ENCODE measurements at regions not wholly inside any gene's neighbourhood (a gene's known extent, or its start where the extent isn't known, plus 50 kb on each side); places are given as distances from the start of the nearest gene placed in this dataset.
"Not testable (repeated sequence)": the region's sequence is repeated elsewhere in the genome, so short reads cannot be mapped to it uniquely, and the experiment has no call there.

GRCh38 chr3:40864146-40864782, 335.0 kb upstream of the CTNNB1 start:
- no peak for DNase-seq

GRCh38 chr3:40864915-40865314, 334.4 kb upstream of the CTNNB1 start:
- DNase-seq: no peak

GRCh38 chr3:40867797-40868196, 331.5 kb upstream of the CTNNB1 start:
- DNase-seq: no peak

GRCh38 chr3:40869013-40869412, 330.3 kb upstream of the CTNNB1 start:
- no peak for DNase-seq

- no peak for DNase-seq
Measured at GRCh38 chr3:40869939-40870338, 329.4 kb upstream of the CTNNB1 start.

- no peak for DNase-seq
Measured at GRCh38 chr3:40871394-40871793, 327.9 kb upstream of the CTNNB1 start.

- no peak for DNase-seq
Measured at GRCh38 chr3:40872258-40872920, 326.9 kb upstream of the CTNNB1 start.

GRCh38 chr3:40873476-40873875, 325.8 kb upstream of the CTNNB1 start:
- DNase-seq: no peak

GRCh38 chr3:40873934-40874699, 325.2 kb upstream of the CTNNB1 start:
- no peak for DNase-seq

- no peak for DNase-seq
Measured at GRCh38 chr3:40875581-40875980, 323.7 kb upstream of the CTNNB1 start.

- no peak for DNase-seq
Measured at GRCh38 chr3:40876009-40876408, 323.3 kb upstream of the CTNNB1 start.

GRCh38 chr3:40876496-40876895, 322.8 kb upstream of the CTNNB1 start:
- no peak for DNase-seq

- no peak for DNase-seq
Measured at GRCh38 chr3:40877631-40878463, 321.5 kb upstream of the CTNNB1 start.

- no peak for DNase-seq
Measured at GRCh38 chr3:40878464-40878905, 320.8 kb upstream of the CTNNB1 start.

GRCh38 chr3:40885430-40885829, 313.9 kb upstream of the CTNNB1 start:
- no peak for DNase-seq

- no peak for DNase-seq
Measured at GRCh38 chr3:40886660-40887425, 312.5 kb upstream of the CTNNB1 start.

- DNase-seq: no peak
Measured at GRCh38 chr3:40891186-40891585, 308.1 kb upstream of the CTNNB1 start.

- no peak for DNase-seq
Measured at GRCh38 chr3:40895109-40895508, 304.2 kb upstream of the CTNNB1 start.

GRCh38 chr3:40899286-40899712, 300.0 kb upstream of the CTNNB1 start:
- no peak for DNase-seq

GRCh38 chr3:40901298-40901697, 298.0 kb upstream of the CTNNB1 start:
- no peak for DNase-seq

- peak; percentile 33 for DNase-seq
Measured at GRCh38 chr3:40901796-40902195, 297.5 kb upstream of the CTNNB1 start.

- not testable (repeated sequence) for DNase-seq
Measured at GRCh38 chr3:40907907-40908465, 291.3 kb upstream of the CTNNB1 start.
